ENCODE measurements at regions not wholly inside any gene's neighbourhood (a gene's known extent, or its start where the extent isn't known, plus 50 kb on each side); places are given as distances from the start of the nearest gene placed in this dataset.

GRCh38 chr2:15745350-15745749 lies 153.7 kb downstream of the DDX1 start:
- TF ChIP-seq POLR2AphosphoS5 (IDR thresholded peaks at IDR 0.05; ENCODE audit: low read depth, low read length) = no peak
- no peak for TF ChIP-seq FOXP2 (optimal IDR thresholded peaks at IDR 0.05; ENCODE audit: borderline replicate concordance, extremely low read depth, extremely low read length, insufficient read depth)
- TF ChIP-seq, protein P1, sequence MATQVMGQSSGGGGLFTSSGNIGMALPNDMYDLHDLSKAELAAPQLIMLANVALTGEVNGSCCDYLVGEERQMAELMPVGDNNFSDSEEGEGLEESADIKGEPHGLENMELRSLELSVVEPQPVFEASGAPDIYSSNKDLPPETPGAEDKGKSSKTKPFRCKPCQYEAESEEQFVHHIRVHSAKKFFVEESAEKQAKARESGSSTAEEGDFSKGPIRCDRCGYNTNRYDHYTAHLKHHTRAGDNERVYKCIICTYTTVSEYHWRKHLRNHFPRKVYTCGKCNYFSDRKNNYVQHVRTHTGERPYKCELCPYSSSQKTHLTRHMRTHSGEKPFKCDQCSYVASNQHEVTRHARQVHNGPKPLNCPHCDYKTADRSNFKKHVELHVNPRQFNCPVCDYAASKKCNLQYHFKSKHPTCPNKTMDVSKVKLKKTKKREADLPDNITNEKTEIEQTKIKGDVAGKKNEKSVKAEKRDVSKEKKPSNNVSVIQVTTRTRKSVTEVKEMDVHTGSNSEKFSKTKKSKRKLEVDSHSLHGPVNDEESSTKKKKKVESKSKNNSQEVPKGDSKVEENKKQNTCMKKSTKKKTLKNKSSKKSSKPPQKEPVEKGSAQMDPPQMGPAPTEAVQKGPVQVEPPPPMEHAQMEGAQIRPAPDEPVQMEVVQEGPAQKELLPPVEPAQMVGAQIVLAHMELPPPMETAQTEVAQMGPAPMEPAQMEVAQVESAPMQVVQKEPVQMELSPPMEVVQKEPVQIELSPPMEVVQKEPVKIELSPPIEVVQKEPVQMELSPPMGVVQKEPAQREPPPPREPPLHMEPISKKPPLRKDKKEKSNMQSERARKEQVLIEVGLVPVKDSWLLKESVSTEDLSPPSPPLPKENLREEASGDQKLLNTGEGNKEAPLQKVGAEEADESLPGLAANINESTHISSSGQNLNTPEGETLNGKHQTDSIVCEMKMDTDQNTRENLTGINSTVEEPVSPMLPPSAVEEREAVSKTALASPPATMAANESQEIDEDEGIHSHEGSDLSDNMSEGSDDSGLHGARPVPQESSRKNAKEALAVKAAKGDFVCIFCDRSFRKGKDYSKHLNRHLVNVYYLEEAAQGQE (IDR thresholded peaks at IDR 0.05; ENCODE audit: insufficient read depth in 1 of 2, low read depth in 2 of 2, low read length in 2 of 2) = no peak
- TF ChIP-seq TAF1 (IDR thresholded peaks at IDR 0.05; ENCODE audit: borderline replicate concordance, insufficient read depth, low read length) = no peak
- TF ChIP-seq SIN3A (IDR thresholded peaks at IDR 0.05; ENCODE audit: borderline replicate concordance, insufficient read depth, low read length) = no peak

GRCh38 chr2:15745907-15746702 lies 154.4 kb downstream of the DDX1 start:
- no peak for TF ChIP-seq FOXP2 (optimal IDR thresholded peaks at IDR 0.05; ENCODE audit: borderline replicate concordance, extremely low read depth, extremely low read length, insufficient read depth)
- no peak for TF ChIP-seq TAF1 (IDR thresholded peaks at IDR 0.05; ENCODE audit: borderline replicate concordance, insufficient read depth, low read length)
- TF ChIP-seq POLR2AphosphoS5 (IDR thresholded peaks at IDR 0.05; ENCODE audit: low read depth, low read length) = no peak
- TF ChIP-seq, protein P1 (IDR thresholded peaks at IDR 0.05; ENCODE audit: insufficient read depth in 1 of 2, low read depth in 2 of 2, low read length in 2 of 2) = no peak

DNA sequence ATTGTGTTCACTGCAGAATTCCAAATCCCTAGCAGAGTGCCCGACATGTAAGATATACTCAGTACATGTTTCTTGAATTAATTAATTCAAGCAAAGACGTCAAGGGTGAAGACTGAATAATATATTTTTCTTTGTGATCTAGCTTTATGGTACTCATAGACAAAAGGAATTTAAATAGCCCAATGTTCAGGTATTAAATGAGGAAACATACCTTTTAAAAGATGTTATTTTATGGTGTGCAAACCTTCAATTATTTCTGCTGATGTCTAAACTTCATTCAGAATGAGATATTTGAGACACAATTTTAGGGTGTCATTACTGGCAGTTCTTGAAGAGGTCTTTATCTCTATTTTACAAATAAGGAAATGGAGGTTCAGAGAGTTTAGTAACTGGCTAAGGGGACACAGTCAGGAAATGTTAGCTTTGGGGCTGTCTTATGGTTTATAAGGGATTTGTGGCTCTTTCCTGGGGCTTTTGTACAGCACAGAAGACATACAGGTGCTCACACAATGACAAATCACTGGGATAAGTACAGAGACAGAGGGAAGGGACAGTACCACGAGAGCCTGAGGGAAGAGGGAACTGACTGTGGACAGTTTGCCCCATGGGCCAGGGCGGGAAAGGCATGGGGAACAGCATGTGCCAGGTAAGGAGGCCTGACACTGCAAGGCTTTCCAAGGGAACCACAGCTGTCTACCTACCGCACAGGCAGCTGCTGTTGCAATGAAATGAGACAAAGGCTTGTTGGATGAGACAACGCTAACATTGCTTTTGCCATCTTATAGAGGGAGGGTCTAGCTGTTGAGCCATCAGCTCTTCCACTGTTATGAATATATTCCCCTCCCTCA lies 155.3 kb downstream of the DDX1 start:
- TF ChIP-seq POLR2AphosphoS5 (IDR thresholded peaks at IDR 0.05; ENCODE audit: low read depth, low read length) (no peak), FOXP2 (optimal IDR thresholded peaks at IDR 0.05; ENCODE audit: borderline replicate concordance, extremely low read depth, extremely low read length, insufficient read depth) (no peak), TAF1 (IDR thresholded peaks at IDR 0.05; ENCODE audit: borderline replicate concordance, insufficient read depth, low read length) (no peak)

- TF ChIP-seq FOXP2 (optimal IDR thresholded peaks at IDR 0.05; ENCODE audit: borderline replicate concordance, extremely low read depth, extremely low read length, insufficient read depth) (no peak), SIN3A (IDR thresholded peaks at IDR 0.05; ENCODE audit: borderline replicate concordance, insufficient read depth, low read length) (no peak), TAF1 (IDR thresholded peaks at IDR 0.05; ENCODE audit: borderline replicate concordance, insufficient read depth, low read length) (no peak), POLR2AphosphoS5 (IDR thresholded peaks at IDR 0.05; ENCODE audit: low read depth, low read length) (no peak)
- TF ChIP-seq, protein P1 (IDR thresholded peaks at IDR 0.05; ENCODE audit: insufficient read depth in 1 of 2, low read depth in 2 of 2, low read length in 2 of 2) = no peak
Observed at GRCh38 chr2:15747603-15748471, 156.2 kb downstream of the DDX1 start.
